IgD-negative memory B cell (primary cell): ENCODE measurements at regions not wholly inside any gene's neighbourhood (a gene's known extent, or its start where the extent isn't known, plus 50 kb on each side); places are given as distances from the start of the nearest gene placed in this dataset.

Source experiments
- H3K27ac Mint-ChIP-seq, 3 donors: one replicate each; pipeline ENCODE4 v1.8.0; 2020 to 2022; ENCODE audit warnings: mild to moderate bottlenecking in 3 of 3, mixed read lengths in 3 of 3, moderate library complexity in 1 of 3
- H3K27me3 Mint-ChIP-seq: one replicate; pipeline ENCODE4 v1.8.0; 2021; ENCODE audit warnings: mixed read lengths
- H3K36me3 Mint-ChIP-seq: one replicate; pipeline ENCODE4 v1.8.0; 2020; ENCODE audit warnings: mild to moderate bottlenecking, mixed read lengths
- H3K4me1 Mint-ChIP-seq, 3 donors: one replicate each; pipeline ENCODE4 v1.8.0; 2020 to 2022; ENCODE audit warnings: mixed read lengths in 3 of 3, mild to moderate bottlenecking in 1 of 3
- H3K4me3 Mint-ChIP-seq, 4 donors: one replicate each; pipeline ENCODE4 v1.8.0; 2020 to 2022; ENCODE audit warnings: mild to moderate bottlenecking in 4 of 4, mixed read lengths in 4 of 4, moderate library complexity in 3 of 4
- H3K9me3 Mint-ChIP-seq, 3 donors: one replicate each; pipeline ENCODE4 v1.8.0; 2020 to 2021; ENCODE audit warnings: mixed read lengths in 3 of 3, mild to moderate bottlenecking in 1 of 3

DNA sequence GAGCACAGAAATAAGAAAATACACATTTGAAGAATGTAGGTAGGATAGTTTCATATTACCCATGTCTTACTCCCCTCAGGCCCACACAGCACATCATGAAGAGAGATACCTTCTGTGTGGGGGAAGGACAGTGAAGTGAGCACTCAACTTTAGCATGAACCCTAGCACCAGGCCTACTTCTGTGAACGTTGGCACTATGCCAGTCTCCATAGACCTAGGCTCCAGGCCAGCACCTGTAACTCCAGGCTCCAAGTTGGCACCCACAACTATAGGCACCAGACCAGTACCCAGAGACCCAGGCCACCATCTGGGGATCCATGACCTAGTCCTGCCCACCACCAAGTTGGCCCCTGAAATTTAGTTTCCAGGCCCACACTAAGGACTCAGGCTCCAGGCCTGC lies 410.9 kb downstream of the INSC start:
- no peaks in the 10 kb centered on the region for H3K4me1 Mint-ChIP-seq
- peaks cover 3 to 15% (median 11%) of the 10 kb centered on the region in 3 donors for H3K9me3 Mint-ChIP-seq
- no peaks in the 10 kb centered on the region for H3K36me3 Mint-ChIP-seq
- no peaks in the 10 kb centered on the region for H3K27me3 Mint-ChIP-seq
- H3K27ac Mint-ChIP-seq: no peak overlapping the region
- peak overlapping the region in 1 of 4 donors; percentile 24 for H3K4me3 Mint-ChIP-seq

DNA sequence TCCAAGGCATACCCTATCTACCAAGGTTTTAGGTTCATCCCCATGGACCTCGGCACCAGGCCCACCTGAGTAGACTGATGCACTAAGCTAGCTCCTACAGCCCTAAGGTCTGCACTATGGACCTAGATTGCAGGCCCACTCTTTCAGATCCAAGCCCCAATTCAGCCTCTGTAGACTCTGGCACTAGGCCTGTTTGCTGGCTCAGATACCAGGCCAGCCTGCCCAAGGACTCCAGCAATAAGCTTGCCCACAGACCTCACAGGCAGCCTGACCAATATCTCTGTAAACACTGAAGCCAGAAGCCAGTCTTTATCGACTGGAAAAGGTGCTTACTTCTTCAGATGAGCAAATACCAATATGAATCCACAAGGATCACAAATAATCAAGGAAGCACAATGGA lies 411.3 kb downstream of the INSC start:
- Mint-ChIP-seq H3K36me3 (no peaks in the 10 kb centered on the region), H3K27me3 (no peaks in the 10 kb centered on the region), H3K27ac (no peak overlapping the region), H3K4me3 (peak overlapping the region in 1 of 4 donors; percentile 24), H3K4me1 (no peaks in the 10 kb centered on the region), H3K9me3 (peaks cover 3 to 15% (median 11%) of the 10 kb centered on the region in 3 donors)

DNA sequence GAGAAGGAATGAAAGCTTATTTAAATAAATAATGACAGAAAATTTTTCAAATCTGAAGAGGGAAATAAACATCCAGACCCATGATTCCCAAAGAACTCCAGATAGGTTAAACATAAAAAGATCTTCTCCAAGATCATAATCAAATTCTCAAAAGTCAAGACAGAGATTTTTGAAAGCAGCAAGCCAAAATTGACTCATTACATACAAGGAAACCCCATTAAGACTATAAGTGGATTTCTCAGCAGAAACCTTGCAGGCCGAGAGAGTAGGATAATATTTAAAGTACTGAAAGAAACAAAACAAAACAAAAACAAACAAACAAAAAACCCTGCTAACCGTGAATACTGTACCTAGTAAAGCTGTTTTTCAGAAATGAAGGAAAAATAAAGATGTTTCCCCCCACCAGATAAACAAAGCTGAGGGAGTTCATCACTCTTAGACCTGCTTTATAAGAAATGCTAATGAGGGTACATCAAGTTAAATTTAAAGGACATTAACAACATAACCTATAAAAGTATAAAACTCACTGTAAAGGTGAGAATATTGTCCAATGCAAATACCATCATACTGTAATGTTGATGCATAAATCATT lies 412.2 kb downstream of the INSC start:
- Mint-ChIP-seq H3K27ac (no peak overlapping the region), H3K27me3 (no peaks in the 10 kb centered on the region), H3K4me1 (no peaks in the 10 kb centered on the region), H3K9me3 (peaks cover 6 to 21% (median 11%) of the 10 kb centered on the region in 3 donors), H3K36me3 (no peaks in the 10 kb centered on the region), H3K4me3 (no peak overlapping the region)

DNA sequence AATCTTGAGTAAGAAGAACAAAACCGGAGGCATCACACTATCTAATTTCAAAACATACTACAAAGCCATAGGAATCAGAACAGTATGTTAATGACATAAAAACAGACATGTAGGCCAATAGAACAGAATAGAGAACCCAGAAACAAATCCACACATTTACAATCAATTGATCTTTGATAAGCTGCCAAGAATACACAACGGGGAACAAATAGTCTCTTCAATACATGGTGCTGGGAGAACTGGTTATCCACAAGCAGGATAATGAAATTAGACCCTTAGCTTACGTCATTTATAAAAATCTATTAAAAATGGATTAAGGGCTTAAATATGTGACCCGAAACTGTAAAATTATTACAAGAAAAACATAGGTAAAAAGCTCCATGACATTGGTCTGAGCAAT lies 417.7 kb downstream of the INSC start:
- Mint-ChIP-seq H3K27me3 (no peaks in the 10 kb centered on the region), H3K9me3 (peaks cover 3 to 11% (median 4%) of the 10 kb centered on the region in 3 donors), H3K4me1 (no peaks in the 10 kb centered on the region), H3K36me3 (no peaks in the 10 kb centered on the region), H3K27ac (no peak overlapping the region), H3K4me3 (no peak overlapping the region)

DNA sequence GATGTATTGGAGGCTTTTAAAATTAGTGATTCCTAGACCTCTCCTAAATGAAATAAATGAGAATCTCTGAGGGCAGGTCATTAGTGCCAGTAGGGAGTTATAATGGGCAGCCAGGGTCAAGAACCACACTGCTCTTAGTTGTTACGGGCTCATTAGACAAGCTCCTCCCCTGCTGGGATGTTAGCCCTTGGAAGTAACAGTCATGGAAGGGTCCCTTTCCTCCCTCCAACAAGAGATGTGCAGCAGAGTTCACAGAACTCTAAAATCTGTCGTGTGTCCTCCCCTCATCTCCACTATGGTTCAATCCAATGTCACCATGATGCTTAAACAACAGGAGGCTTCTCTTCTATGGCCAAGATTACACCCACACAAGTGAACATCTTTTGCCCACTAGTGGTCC lies 419.5 kb downstream of the INSC start:
- H3K4me1 Mint-ChIP-seq: no peaks in the 10 kb centered on the region
- H3K9me3 Mint-ChIP-seq: peaks cover 3 to 11% (median 4%) of the 10 kb centered on the region in 3 donors
- H3K36me3 Mint-ChIP-seq: no peaks in the 10 kb centered on the region
- no peaks in the 10 kb centered on the region for H3K27me3 Mint-ChIP-seq
- H3K4me3 Mint-ChIP-seq: no peak overlapping the region
- H3K27ac Mint-ChIP-seq: no peak overlapping the region

DNA sequence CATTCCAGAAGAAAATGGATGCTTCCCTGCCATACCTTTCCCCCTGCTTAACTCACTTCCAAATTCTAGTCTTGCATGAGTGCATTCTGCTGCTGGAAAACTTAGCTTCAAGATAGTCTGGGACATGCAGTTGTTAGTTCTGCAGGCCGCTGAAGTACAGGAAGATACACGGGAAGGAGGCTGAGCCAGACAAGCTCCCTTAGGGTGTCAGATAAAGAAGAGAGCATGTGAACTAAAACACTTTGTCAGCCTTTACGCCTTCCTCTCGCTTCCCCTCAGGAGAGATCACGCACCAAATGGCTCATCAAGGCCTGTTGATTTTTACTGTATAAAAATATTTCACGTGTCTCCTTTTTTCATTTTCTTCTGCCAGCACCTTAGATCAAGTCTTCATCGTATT lies 420.7 kb downstream of the INSC start:
- H3K4me3 Mint-ChIP-seq: no peak overlapping the region
- no peak overlapping the region for H3K27ac Mint-ChIP-seq
- H3K27me3 Mint-ChIP-seq: no peaks in the 10 kb centered on the region
- H3K4me1 Mint-ChIP-seq: no peaks in the 10 kb centered on the region
- peaks cover 3 to 11% (median 4%) of the 10 kb centered on the region in 3 donors for H3K9me3 Mint-ChIP-seq
- no peaks in the 10 kb centered on the region for H3K36me3 Mint-ChIP-seq

DNA sequence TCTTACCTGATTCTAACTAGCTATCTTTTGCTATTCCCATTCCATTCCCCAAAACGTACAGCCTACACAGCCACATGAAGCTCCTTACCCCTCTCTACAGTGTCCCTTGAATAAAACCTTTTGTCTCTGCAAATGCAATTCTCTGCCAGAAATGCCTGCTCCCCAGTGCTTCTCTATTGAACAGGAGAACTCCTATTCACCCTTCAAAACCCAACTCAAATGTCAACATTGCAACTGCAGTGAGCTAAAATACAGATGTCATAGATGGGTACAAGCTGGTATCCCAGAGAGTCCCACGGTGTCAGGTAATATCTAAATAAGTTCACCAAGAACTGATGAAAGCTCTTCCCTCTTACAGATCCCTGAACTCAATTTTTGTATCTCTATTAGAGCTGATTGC lies 421.7 kb downstream of the INSC start:
- peaks cover 3 to 7% (median 3%) of the 10 kb centered on the region in 3 donors for H3K9me3 Mint-ChIP-seq
- no peak overlapping the region for H3K27ac Mint-ChIP-seq
- no peaks in the 10 kb centered on the region for H3K27me3 Mint-ChIP-seq
- no peaks in the 10 kb centered on the region for H3K4me1 Mint-ChIP-seq
- no peaks in the 10 kb centered on the region for H3K36me3 Mint-ChIP-seq
- no peak overlapping the region for H3K4me3 Mint-ChIP-seq

DNA sequence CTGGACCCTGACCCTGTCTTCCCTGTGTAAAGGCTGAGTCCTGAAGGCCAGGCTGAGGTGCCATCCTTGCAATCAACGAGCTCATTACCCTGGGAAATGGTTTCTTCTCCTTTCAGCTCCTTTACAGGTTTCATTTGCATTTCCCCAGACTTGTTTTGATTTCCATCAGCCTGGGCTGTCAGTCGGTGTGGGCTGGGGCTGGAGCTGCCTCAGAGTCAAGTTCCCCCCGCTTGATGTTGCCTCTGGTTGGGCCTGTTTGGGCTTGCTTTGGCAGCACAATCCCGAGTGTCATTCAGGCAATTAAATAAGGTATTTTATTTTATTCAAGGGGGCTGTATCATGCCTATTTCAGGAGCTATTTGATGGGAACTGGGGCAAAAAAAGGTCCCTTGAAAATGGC lies 424.9 kb downstream of the INSC start:
- H3K4me3 Mint-ChIP-seq: no peak overlapping the region
- H3K4me1 Mint-ChIP-seq: no peaks in the 10 kb centered on the region
- H3K36me3 Mint-ChIP-seq: no peaks in the 10 kb centered on the region
- no peaks in the 10 kb centered on the region for H3K27me3 Mint-ChIP-seq
- no peak overlapping the region for H3K27ac Mint-ChIP-seq
- H3K9me3 Mint-ChIP-seq: peaks cover 0 to 4% (median 0%) of the 10 kb centered on the region in 3 donors

DNA sequence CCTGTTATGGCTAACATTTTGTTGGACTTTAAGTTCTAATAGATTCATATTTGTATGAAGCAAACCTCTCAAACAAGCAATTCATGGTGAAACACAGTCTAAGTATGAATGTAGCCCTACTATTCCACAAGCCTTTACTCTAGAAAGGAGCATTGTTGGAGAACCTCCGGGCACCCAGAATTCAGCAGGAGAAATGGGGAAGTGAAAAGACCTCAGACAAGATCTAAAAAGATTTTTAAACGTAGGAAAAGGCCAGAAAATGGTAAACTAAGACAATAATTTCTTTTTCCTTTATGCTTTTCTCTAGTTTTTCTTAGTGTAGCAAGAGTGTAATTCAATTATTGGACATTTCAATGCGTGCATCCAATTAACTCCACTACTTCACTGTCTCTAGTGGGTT lies 426.4 kb downstream of the INSC start:
- Mint-ChIP-seq H3K36me3 (no peaks in the 10 kb centered on the region), H3K27me3 (no peaks in the 10 kb centered on the region), H3K27ac (no peak overlapping the region), H3K9me3 (peaks cover 0 to 4% (median 0%) of the 10 kb centered on the region in 3 donors), H3K4me3 (no peak overlapping the region), H3K4me1 (no peaks in the 10 kb centered on the region)

DNA sequence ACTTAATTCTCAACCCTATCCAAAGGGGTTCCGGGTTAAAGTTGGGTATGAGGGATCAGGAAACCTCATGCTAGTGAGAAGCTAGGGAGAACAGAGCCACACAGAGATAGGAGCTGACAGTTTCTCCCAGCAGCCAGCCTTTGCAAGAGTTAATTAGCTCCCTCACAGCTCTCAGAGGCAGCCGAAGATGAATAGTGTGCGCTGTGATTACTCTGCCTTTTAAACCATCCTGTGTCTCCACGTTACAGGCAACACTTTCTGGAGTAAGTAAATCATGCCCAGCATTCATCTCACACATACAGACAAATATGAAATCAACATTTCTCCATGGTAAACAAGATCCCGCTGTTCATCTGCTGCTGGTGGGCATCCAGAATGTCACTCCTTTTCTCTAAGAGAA lies 429.6 kb downstream of the INSC start:
- H3K27ac Mint-ChIP-seq: no peak overlapping the region
- H3K36me3 Mint-ChIP-seq: no peaks in the 10 kb centered on the region
- no peak overlapping the region for H3K4me3 Mint-ChIP-seq
- no peaks in the 10 kb centered on the region for H3K4me1 Mint-ChIP-seq
- H3K9me3 Mint-ChIP-seq: peaks cover 0 to 4% (median 0%) of the 10 kb centered on the region in 3 donors
- H3K27me3 Mint-ChIP-seq: peaks cover 2% of the 10 kb centered on the region

DNA sequence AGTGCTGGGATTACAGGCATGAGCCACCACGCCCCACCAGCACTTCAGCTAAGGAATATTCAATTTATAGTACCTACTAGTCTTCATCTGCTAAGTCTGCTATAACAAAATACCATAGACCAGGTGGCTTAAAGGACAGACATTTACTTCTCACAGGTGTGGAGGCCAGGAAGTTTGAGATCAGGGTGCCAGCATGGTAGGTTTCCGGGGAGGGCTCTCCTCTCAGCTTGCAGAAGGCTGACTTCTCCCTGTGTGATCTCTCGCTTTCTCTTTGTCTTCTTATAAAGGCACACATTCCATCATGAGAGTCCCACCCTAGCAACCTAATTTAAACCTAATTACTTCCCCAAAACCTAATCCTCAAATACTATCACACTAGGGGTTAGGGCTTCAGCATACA lies 433.0 kb downstream of the INSC start:
- peaks cover 0 to 1% (median 0%) of the 10 kb centered on the region in 3 donors for H3K9me3 Mint-ChIP-seq
- no peaks in the 10 kb centered on the region for H3K4me1 Mint-ChIP-seq
- H3K27me3 Mint-ChIP-seq: peaks cover 2% of the 10 kb centered on the region
- no peak overlapping the region for H3K4me3 Mint-ChIP-seq
- H3K27ac Mint-ChIP-seq: no peak overlapping the region
- no peaks in the 10 kb centered on the region for H3K36me3 Mint-ChIP-seq

DNA sequence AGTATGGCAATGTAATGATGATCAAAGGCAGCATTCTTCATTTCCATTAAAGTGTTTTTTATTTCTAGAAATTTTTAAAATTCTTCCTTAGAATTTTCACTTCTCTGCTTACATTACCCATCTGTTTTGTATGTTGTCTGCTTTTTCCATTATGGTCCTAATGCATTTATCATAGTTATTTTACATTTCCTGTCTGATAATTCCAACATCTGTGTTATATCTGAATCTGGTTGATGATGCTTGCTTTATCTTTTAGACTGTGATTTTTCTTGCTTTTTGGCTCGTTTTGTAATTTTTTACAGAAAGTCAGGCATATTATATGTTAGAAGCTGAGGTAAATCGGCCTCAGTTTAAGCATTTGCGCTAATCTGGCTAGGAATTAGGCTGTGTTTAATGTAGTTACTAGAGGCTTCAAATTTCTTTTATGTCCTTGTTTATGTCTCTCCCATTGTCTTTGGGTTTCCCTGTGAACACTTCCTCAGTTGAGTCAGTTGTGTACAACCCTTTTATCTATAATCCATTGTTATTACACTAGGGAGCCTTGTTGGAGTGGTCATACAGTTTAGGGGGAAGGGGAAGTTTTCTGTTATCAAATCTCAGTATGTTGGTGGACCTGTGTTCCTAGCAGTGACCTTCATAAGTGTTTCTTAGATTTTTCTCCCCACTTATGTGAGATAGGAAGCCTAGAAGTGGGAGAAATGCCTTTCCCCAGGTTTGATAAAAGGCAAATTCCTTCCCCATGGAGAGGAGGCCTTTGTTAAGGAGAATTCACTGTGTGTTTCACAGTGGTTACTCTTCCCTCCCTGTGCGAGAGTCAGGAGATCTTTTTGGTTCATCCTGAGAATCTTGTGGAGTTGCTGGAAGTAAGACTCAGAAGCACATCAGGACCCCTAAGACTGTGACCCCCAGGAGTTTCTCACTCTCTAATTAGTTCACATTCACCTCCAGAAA lies 437.5 kb downstream of the INSC start:
- peaks cover 0 to 1% (median 0%) of the 10 kb centered on the region in 3 donors for H3K9me3 Mint-ChIP-seq
- H3K36me3 Mint-ChIP-seq: no peaks in the 10 kb centered on the region
- peaks cover 2% of the 10 kb centered on the region for H3K27me3 Mint-ChIP-seq
- no peak overlapping the region for H3K27ac Mint-ChIP-seq
- no peaks in the 10 kb centered on the region for H3K4me1 Mint-ChIP-seq
- no peak overlapping the region for H3K4me3 Mint-ChIP-seq

DNA sequence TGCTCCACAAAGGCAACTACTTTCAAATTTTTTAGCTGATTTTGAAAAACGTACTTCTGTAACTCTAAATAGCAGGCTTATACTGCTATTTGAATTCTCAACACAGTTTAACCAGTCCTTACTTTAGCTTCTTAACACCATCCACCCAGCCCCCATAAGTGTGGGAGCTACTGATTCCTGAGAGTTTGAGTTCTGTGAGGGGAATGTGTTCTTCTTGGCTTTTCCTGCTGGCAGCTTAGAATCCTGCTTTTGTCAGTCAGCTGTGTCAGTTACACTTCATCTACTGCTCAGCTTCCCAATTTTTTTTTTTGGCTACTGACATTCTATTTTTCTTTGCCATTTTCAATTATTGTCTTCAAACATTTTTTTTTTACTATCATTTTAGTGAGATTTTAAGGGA lies 440.4 kb downstream of the INSC start:
- H3K9me3 Mint-ChIP-seq: peaks cover 3 to 6% (median 4%) of the 10 kb centered on the region in 3 donors
- H3K4me1 Mint-ChIP-seq: peaks cover 0 to 3% (median 0%) of the 10 kb centered on the region in 3 donors
- H3K4me3 Mint-ChIP-seq: no peak overlapping the region
- no peak overlapping the region for H3K27ac Mint-ChIP-seq
- no peaks in the 10 kb centered on the region for H3K36me3 Mint-ChIP-seq
- no peaks in the 10 kb centered on the region for H3K27me3 Mint-ChIP-seq

DNA sequence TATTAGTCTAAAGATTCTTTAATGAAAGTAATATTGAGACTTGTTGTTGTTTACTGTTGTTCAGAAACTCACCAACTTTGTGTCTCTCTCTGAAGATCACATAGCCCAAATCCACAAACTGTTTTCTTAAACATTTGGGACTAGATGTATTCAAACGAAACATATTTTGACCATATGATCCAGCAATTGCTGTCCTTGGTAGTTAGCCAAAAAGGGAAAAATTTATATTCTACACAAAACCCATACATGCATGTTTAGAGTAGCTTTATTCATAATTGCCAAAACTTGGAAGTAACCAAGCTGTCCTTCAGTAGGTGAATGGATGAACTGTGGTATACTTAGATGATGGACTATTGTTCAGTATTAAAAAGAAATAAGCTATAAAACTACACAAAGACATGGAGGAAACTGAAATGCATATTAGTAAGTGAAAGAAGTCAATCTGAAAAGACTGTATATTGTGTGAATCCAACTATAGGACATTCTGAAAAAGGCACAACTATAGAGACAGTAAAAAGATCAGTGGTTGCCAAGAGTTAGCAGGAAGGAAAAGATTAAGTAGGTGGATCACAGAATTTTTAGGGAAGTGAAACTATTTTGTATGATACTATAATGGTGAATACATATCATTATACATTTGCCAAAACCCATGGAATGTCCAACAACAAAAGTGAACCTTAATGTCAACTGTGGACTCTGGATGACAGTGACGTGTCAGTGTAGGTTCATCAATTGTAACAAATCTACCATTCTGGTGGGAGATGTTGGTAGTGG lies 442.9 kb downstream of the INSC start:
- Mint-ChIP-seq H3K27me3 (no peaks in the 10 kb centered on the region), H3K36me3 (no peaks in the 10 kb centered on the region), H3K9me3 (peaks cover 3 to 6% (median 4%) of the 10 kb centered on the region in 3 donors), H3K4me3 (no peak overlapping the region), H3K27ac (no peak overlapping the region), H3K4me1 (peaks cover 0 to 3% (median 0%) of the 10 kb centered on the region in 3 donors)
